ENCODE measurements at regions not wholly inside any gene's neighbourhood (a gene's known extent, or its start where the extent isn't known, plus 50 kb on each side); places are given as distances from the start of the nearest gene placed in this dataset.

- no peak for ATAC-seq
- Histone ChIP-seq H3K9me2 (ENCODE audit: insufficient read depth) (no peaks in the 10 kb centered on the region), H3K79me2 (replicated peaks; ENCODE audit: insufficient read depth) (no peaks in the 10 kb centered on the region), H3F3A (replicated peaks; ENCODE audit: low read depth) (no peaks in the 10 kb centered on the region), H3K4me2 (no peak overlapping the region), H3K27me3 (ENCODE audit: insufficient read depth) (no peaks in the 10 kb centered on the region), H3K36me3 (ENCODE audit: insufficient read depth) (no peaks in the 10 kb centered on the region), H4K20me1 (replicated peaks; ENCODE audit: insufficient read depth) (no peaks in the 10 kb centered on the region), H2AFZ (no peak overlapping the region), H3K4me1 (ENCODE audit: insufficient read depth) (no peaks in the 10 kb centered on the region), H3K27ac (ENCODE audit: low read depth) (no peak overlapping the region), H3K4me3 (no peak overlapping the region)
- Mint-ChIP-seq H3K9me3 (peaks cover 3% of the 10 kb centered on the region; the same call in 1 of the 3 replicates), H3K27ac (no peak overlapping the region), H3K4me3 (no peak overlapping the region), H3K27me3 (ENCODE audit: insufficient read depth, low read depth, poor library complexity) (peaks cover 1% of the 10 kb centered on the region), H3K4me1 (no peaks in the 10 kb centered on the region), H3K36me3 (ENCODE audit: low read depth) (no peaks in the 10 kb centered on the region)
- no peak for DNase-seq (ENCODE audit: low spot score)
- no peak for TF ChIP-seq EZH2 (IDR thresholded peaks at IDR 0.05; ENCODE audit: low read depth, unreplicated experiment)
- no peak for TF ChIP-seq REST (IDR thresholded peaks at IDR 0.05; ENCODE audit: unreplicated experiment)
- no peak for TF ChIP-seq NANOG (IDR thresholded peaks at IDR 0.05; ENCODE audit: borderline replicate concordance)
- no peak for TF ChIP-seq EZH2phosphoT487 (IDR thresholded peaks at IDR 0.05; ENCODE audit: unreplicated experiment)
- no peak for TF ChIP-seq ZNF114 (CRISPR knock-in tag; IDR thresholded peaks at IDR 0.05)
- no peak for TF ChIP-seq CTCF (conservative IDR thresholded peaks at IDR 0.05; ENCODE audit: low read depth in 2 of 2)
- no peak for TF ChIP-seq STAT1 (IDR thresholded peaks at IDR 0.05; ENCODE audit: unreplicated experiment)
- TF ChIP-seq ZNF331 (CRISPR knock-in tag; IDR thresholded peaks at IDR 0.05; ENCODE audit: low read depth) = no peak
Measured at GRCh38 chr4:107468812-107469211, 251.2 kb downstream of the PAPSS1 start.

GRCh38 chr4:107468156-107468555, 251.9 kb downstream of the PAPSS1 start:
- H3K36me3 Mint-ChIP-seq (ENCODE audit: low read depth) = no peaks in the 10 kb centered on the region
- Histone ChIP-seq H3F3A (replicated peaks; ENCODE audit: low read depth) (no peaks in the 10 kb centered on the region), H4K20me1 (replicated peaks; ENCODE audit: insufficient read depth) (no peaks in the 10 kb centered on the region), H3K36me3 (ENCODE audit: insufficient read depth) (no peaks in the 10 kb centered on the region), H3K4me2 (no peak overlapping the region), H3K27me3 (ENCODE audit: insufficient read depth) (no peaks in the 10 kb centered on the region), H3K27ac (ENCODE audit: low read depth) (no peak overlapping the region), H3K9me2 (ENCODE audit: insufficient read depth) (no peaks in the 10 kb centered on the region), H3K4me1 (ENCODE audit: insufficient read depth) (no peaks in the 10 kb centered on the region), H3K4me3 (no peak overlapping the region), H3K79me2 (replicated peaks; ENCODE audit: insufficient read depth) (no peaks in the 10 kb centered on the region), H2AFZ (no peak overlapping the region)
- no peak overlapping the region for H3K27ac Mint-ChIP-seq
- no peaks in the 10 kb centered on the region for H3K4me1 Mint-ChIP-seq
- DNase-seq (ENCODE audit: low spot score) = no peak
- H3K4me3 Mint-ChIP-seq = no peak overlapping the region
- H3K27me3 Mint-ChIP-seq (ENCODE audit: insufficient read depth, low read depth, poor library complexity) = peaks cover under 1% of the 10 kb centered on the region
- ATAC-seq = no peak
- peaks cover 3% of the 10 kb centered on the region; the same call in 1 of the 3 replicates for H3K9me3 Mint-ChIP-seq
- no peak for TF ChIP-seq CTCF (conservative IDR thresholded peaks at IDR 0.05; ENCODE audit: low read depth in 2 of 2)
- TF ChIP-seq EZH2phosphoT487 (IDR thresholded peaks at IDR 0.05; ENCODE audit: unreplicated experiment) = no peak
- no peak for TF ChIP-seq REST (IDR thresholded peaks at IDR 0.05; ENCODE audit: unreplicated experiment)
- TF ChIP-seq, protein P1, sequence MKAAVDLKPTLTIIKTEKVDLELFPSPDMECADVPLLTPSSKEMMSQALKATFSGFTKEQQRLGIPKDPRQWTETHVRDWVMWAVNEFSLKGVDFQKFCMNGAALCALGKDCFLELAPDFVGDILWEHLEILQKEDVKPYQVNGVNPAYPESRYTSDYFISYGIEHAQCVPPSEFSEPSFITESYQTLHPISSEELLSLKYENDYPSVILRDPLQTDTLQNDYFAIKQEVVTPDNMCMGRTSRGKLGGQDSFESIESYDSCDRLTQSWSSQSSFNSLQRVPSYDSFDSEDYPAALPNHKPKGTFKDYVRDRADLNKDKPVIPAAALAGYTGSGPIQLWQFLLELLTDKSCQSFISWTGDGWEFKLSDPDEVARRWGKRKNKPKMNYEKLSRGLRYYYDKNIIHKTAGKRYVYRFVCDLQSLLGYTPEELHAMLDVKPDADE (IDR thresholded peaks at IDR 0.05) = no peak
- no peak for TF ChIP-seq ZNF331 (CRISPR knock-in tag; IDR thresholded peaks at IDR 0.05; ENCODE audit: low read depth)
- TF ChIP-seq EZH2 (IDR thresholded peaks at IDR 0.05; ENCODE audit: low read depth, unreplicated experiment) = no peak
- no peak for TF ChIP-seq POLR2AphosphoS5 (IDR thresholded peaks at IDR 0.05; ENCODE audit: low read depth)

Data from GM23338 (cell line).